GM18511 (cell line): ENCODE measurements at regions not wholly inside any gene's neighbourhood (a gene's known extent, or its start where the extent isn't known, plus 50 kb on each side); places are given as distances from the start of the nearest gene placed in this dataset.
A peak's percentile ranks its signal among the peaks of the same experiment; 100 is the strongest.
"Not testable (repeated sequence)": the region's sequence is repeated elsewhere in the genome, so short reads cannot be mapped to it uniquely, and the experiment has no call there.

Source experiments
- ATAC-seq: cut with Tn5 transposase; IDR thresholded peaks from one replicate; pipeline ENCODE4 v1.9.1; 2021; ENCODE audit warnings: mild to moderate bottlenecking, moderate library complexity; ENCODE audit not compliant: unreplicated experiment

GRCh38 chr6:111925296-111925695, 52.0 kb upstream of the FYN start:
- ATAC-seq, result no peak

- no peak for ATAC-seq
These were observed 53.6 kb upstream of the FYN start for GRCh38 chr6:111926731-111927302.

GRCh38 chr6:111927321-111927720, 54.1 kb upstream of the FYN start:
- ATAC-seq, result no peak

- no peak for ATAC-seq
These were observed 54.9 kb upstream of the FYN start for GRCh38 chr6:111928139-111928538.

- not testable (repeated sequence) for ATAC-seq
These were observed 61.4 kb upstream of the FYN start for GRCh38 chr6:111934611-111935010.

GRCh38 chr6:111936718-111937117, 63.5 kb upstream of the FYN start:
- ATAC-seq, result no peak

DNA sequence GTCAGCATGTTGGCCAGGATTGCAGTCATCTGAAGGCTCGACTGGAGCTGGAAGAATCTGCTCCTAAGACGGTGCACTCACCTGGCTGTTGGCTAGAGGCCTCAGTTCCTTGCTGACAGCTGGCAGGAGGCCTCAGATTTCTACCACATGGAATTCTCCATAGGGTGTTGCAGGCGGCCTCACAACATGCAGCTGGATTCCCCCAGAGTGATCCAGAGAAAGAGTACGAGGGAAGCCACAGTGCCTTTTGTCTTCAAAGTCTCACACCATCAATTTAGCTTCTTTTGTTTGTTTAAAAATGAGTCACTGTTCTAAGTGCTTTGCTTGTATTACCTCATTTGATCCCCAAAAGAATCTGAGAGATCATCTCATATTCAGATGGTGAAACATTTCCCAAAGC, 65.5 kb upstream of the FYN start:
- ATAC-seq, result no peak

GRCh38 chr6:111939902-111940301, 66.7 kb upstream of the FYN start:
- ATAC-seq, result no peak

DNA sequence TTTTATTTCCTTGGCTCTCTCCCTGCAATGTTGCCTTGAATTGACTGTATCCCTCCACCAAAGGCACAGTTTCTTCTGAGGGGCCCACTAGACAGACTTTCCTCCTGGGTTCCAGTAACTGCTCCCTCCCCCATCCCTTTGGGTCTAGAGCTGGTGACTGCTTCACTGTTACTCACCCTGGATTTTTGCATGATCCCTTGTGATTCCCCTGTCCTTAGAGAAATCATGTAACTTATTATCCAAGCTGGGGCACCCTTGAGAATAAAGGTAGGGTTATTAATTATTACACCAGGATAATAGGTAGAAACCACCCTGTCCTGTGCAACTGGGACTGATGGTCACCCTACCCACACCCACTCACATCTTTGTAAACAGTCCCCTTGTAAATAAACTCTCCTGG, 67.5 kb upstream of the FYN start:
- ATAC-seq, result no peak

- ATAC-seq, result no peak
These were observed 68.6 kb upstream of the FYN start for GRCh38 chr6:111941686-111942330.

GRCh38 chr6:111942561-111942960, 69.3 kb upstream of the FYN start:
- ATAC-seq, result peak; percentile 58

GRCh38 chr6:111943266-111943665, 70.0 kb upstream of the FYN start:
- ATAC-seq, result no peak

GRCh38 chr6:111943726-111944125, 70.5 kb upstream of the FYN start:
- no peak for ATAC-seq

GRCh38 chr6:111944541-111944940, 71.3 kb upstream of the FYN start:
- no peak for ATAC-seq

DNA sequence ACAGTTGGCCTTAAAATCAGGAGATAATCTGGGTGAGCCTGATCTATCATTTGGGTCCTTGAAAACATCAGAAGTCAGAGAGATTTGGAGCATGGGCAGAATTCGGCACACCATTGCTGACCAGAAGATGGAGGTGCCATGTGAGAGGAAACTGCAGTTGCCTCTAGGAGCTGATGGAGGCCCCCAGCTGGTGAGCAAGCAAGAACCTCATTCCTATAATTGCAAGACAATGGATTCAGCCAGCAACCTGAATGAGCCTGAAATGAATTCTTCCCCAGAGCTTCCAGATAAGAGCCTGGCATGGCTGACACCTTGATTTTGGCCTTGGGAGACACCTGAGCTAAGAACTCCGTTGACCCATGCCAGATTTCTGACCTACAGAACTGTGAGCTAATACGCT, 76.3 kb upstream of the FYN start:
- no peak for ATAC-seq

DNA sequence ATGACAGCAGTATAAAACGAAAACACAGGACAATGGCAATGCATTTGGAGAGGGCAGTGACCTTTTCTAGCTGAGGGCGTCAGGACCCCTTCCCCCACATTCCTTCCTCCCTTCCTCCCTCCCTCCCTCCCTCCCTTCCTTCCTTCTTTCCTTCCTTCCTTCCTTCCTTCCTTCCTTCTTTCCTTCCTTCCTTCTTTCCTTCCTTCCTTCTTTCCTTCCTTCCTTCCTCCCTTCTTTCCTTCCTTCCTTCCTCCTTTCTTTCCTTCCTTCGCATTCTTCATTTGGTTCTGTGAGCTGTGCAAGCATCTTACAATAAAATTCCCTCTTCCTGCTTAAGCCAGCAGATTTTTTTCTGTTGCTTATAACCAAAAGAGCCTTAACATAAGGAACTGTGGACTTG, 76.7 kb upstream of the FYN start:
- ATAC-seq, result not testable (repeated sequence)

DNA sequence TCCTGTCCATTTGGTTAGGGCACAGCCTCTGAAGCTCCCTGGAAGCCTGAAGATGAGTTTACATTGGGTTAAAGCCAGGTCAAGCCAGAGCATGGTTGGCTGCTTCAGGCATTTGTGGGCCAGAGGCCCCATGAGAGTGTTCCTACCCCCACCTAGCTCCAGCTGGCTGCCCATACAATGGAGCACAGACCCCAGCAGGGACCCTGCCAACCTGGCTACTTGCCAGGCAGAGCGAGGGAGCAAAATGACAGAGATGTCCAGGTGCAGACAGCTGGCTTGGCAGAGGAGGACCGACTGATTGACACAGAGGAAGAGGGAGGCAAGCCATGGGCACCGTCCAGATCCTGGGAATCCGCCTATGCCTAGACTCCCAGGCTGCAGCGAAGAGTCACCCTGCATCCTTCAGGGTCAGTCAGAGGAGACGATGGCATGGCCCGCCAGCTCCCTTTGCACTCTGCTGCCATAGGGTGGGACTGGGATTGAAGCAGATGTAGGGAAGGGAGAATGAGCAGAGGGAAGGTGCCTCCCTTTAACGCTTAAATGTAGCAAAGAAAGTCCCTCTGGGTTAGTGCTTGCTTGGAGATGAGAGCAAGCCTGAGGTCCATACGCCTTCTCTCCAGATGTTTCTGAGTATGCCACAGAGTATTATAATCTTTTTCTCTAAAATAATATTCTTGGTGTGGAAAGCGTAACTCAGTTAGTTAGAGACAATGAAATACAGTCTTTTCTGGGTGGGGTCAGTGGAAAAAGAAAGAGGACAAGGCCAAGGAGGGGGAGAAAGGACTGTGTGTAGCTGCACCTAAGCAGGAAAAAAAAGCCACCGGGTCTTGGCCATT, 77.6 kb upstream of the FYN start:
- no peak for ATAC-seq

- no peak for ATAC-seq
These were observed 78.3 kb upstream of the FYN start for GRCh38 chr6:111951497-111952085.

DNA sequence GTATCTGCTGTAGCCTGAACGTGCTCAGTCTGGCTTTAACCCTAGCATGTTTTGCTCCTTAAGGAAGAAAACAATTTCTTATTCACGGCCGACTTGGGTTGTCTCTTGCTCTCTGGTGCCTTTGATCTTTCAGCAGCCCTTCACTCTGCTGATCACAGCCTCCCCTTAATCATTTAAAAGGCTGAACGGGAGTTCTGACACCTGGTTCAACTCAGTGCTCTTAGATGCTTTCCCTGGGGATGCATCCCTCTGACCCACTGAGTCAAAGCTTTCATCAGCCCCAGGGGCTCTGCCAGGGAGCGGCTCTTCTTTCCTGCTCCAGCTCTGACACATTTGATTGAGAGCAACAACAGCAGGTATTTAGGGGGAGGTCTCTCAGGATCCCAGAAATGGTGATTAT, 79.0 kb upstream of the FYN start:
- ATAC-seq, result no peak

- ATAC-seq, result no peak
These were observed 79.7 kb upstream of the FYN start for GRCh38 chr6:111952821-111953540.

GRCh38 chr6:111956098-111956497, 82.8 kb upstream of the FYN start:
- no peak for ATAC-seq
